ENCODE measurements at regions not wholly inside any gene's neighbourhood (a gene's known extent, or its start where the extent isn't known, plus 50 kb on each side); places are given as distances from the start of the nearest gene placed in this dataset.
"Not testable (repeated sequence)": the region's sequence is repeated elsewhere in the genome, so short reads cannot be mapped to it uniquely, and the experiment has no call there.

GRCh38 chr18:44579745-44580144, 100.9 kb upstream of the SETBP1 start:
- TF ChIP-seq ZFX (IDR thresholded peaks at IDR 0.05; ENCODE audit: borderline replicate concordance) (no peak), CTCF (IDR thresholded peaks at IDR 0.05) (no peak)
- no peak overlapping the region for H3K27ac ChIP-seq

GRCh38 chr18:44580159-44580558, 100.5 kb upstream of the SETBP1 start:
- TF ChIP-seq CTCF (IDR thresholded peaks at IDR 0.05) (no peak), ZFX (IDR thresholded peaks at IDR 0.05; ENCODE audit: borderline replicate concordance) (no peak)
- no peak overlapping the region for H3K27ac ChIP-seq

GRCh38 chr18:44580782-44581181, 99.9 kb upstream of the SETBP1 start:
- H3K27ac ChIP-seq: not testable (repeated sequence)

GRCh38 chr18:44582456-44582855, 98.2 kb upstream of the SETBP1 start:
- TF ChIP-seq CTCF (IDR thresholded peaks at IDR 0.05) (no peak), ZFX (IDR thresholded peaks at IDR 0.05; ENCODE audit: borderline replicate concordance) (no peak)
- H3K27ac ChIP-seq: no peak overlapping the region

GRCh38 chr18:44584900-44585299, 95.8 kb upstream of the SETBP1 start:
- TF ChIP-seq ZFX (IDR thresholded peaks at IDR 0.05; ENCODE audit: borderline replicate concordance): no peak
- TF ChIP-seq CTCF (IDR thresholded peaks at IDR 0.05): no peak
- no peak overlapping the region for H3K27ac ChIP-seq

- no peak overlapping the region for H3K27ac ChIP-seq
- no peak for TF ChIP-seq ZFX (IDR thresholded peaks at IDR 0.05; ENCODE audit: borderline replicate concordance)
- TF ChIP-seq CTCF (IDR thresholded peaks at IDR 0.05): no peak
These were observed 93.7 kb upstream of the SETBP1 start for GRCh38 chr18:44586782-44587524.

- H3K27ac ChIP-seq: no peak overlapping the region
- TF ChIP-seq ZFX (IDR thresholded peaks at IDR 0.05; ENCODE audit: borderline replicate concordance) (no peak), CTCF (IDR thresholded peaks at IDR 0.05) (no peak)
These were observed 92.2 kb upstream of the SETBP1 start for GRCh38 chr18:44588508-44588907.
